HepG2 (cell line): ENCODE measurements at regions not wholly inside any gene's neighbourhood (a gene's known extent, or its start where the extent isn't known, plus 50 kb on each side); places are given as distances from the start of the nearest gene placed in this dataset.

Experiments
- CBX5 ChIP-seq: sonication (generic); formaldehyde crosslinking; IDR thresholded peaks from 2 replicates; pipeline ENCODE4 v1.4.0; 2020; ENCODE audit warnings: missing genetic modification reagents, borderline replicate concordance
- CTCF ChIP-seq: sonication (generic); formaldehyde crosslinking; IDR thresholded peaks from 2 replicates; pipeline ENCODE4 v1.5.0; 2020; ENCODE audit warnings: mild to moderate bottlenecking, missing genetic modification reagents, moderate library complexity
- MTA3 ChIP-seq: sonication (generic); formaldehyde crosslinking; IDR thresholded peaks from 2 replicates; pipeline ENCODE4 v1.4.0; 2020; ENCODE audit warnings: missing genetic modification reagents
- MYC ChIP-seq: sonication (generic); formaldehyde crosslinking; IDR thresholded peaks from 2 replicates; pipeline ENCODE4 v1.9.0; 2021; ENCODE audit warnings: missing genetic modification reagents, borderline replicate concordance
- RFX5 ChIP-seq: IDR thresholded peaks from 2 replicates; pipeline ENCODE4 v1.6.1; 2011; ENCODE audit warnings: low read depth, low read length, improper control_type of control experiment
- ZNF275 ChIP-seq: sonication (generic); formaldehyde crosslinking; IDR thresholded peaks from 2 replicates; pipeline ENCODE4 v1.8.0; 2022; ENCODE audit warnings: missing genetic modification reagents, mild to moderate bottlenecking, inconsistent platforms, borderline replicate concordance
- ZNF367 ChIP-seq: sonication (generic); formaldehyde crosslinking; IDR thresholded peaks from 2 replicates; pipeline ENCODE4 v1.4.0; 2020; ENCODE audit warnings: missing genetic modification reagents, borderline replicate concordance
- ZNF569 ChIP-seq: sonication (generic); formaldehyde crosslinking; IDR thresholded peaks from 2 replicates; pipeline ENCODE4 v1.5.0; 2020; ENCODE audit warnings: mild to moderate bottlenecking, missing genetic modification reagents, moderate library complexity, borderline replicate concordance

- TF ChIP-seq ZNF367, result no peak
- TF ChIP-seq ZNF569, result no peak
- TF ChIP-seq MTA3 (CRISPR knock-in tag), result no peak
- TF ChIP-seq CTCF, result no peak
- no peak for TF ChIP-seq CBX5
- no peak for TF ChIP-seq RFX5
- TF ChIP-seq MYC (CRISPR knock-in tag), result no peak
- no peak for TF ChIP-seq ZNF275 (CRISPR knock-in tag)
These were observed 244.7 kb upstream of the WSB1 start for GRCh38 chr17:27049104-27049784.
